OCI-M2 (cell line): ENCODE measurements at regions not wholly inside any gene's neighbourhood (a gene's known extent, or its start where the extent isn't known, plus 50 kb on each side); places are given as distances from the start of the nearest gene placed in this dataset.
"Not testable (repeated sequence)": the region's sequence is repeated elsewhere in the genome, so short reads cannot be mapped to it uniquely, and the experiment has no call there.

Experiments used
- DNase-seq: peaks from one replicate; lab custom pipeline; 2025; ENCODE audit not compliant: unreplicated experiment; lab: John Stamatoyannopoulos, UW

GRCh38 chr13:70534466-70534865 lies 426.2 kb upstream of the KLHL1 start:
- no peak for DNase-seq

DNA sequence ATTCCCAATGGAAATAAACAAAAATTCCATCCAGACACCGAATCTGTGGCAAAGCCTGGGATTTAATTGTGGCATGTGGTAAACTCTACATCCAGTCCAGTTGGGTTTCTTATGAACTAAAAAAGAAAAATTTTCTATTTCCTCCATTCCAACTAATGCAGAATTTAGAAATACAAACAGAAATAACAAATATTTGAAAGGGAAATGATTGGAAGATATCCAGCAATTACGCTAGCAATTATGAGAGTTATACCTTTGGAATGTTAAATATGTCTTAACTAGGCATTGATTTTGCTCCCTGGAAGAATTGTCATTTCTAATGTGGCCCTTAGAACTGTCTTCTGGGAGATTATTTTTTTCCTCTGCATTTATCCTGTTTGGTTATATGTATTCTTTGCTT lies 421.4 kb upstream of the KLHL1 start:
- DNase-seq = no peak

- DNase-seq = no peak
Measured at GRCh38 chr13:70527599-70527998, 419.3 kb upstream of the KLHL1 start.

DNA sequence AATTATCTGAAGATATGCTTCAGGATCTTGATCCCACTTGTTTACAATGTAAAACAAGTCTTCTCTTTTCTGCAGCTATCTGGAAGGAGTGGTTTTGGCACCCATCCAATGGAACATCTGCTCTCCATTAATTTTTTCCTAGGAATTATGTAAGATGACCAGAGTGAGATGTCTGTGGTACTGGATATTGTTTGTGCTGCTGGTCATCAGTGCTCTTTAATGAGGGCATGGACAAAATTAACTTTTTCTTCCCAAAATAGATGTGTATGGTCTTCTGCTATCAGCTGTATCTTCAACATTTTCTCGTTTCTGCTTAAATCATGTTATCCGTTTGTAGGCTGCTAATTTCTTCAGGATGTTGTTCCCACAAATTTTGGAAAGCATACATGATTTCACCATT lies 415.4 kb upstream of the KLHL1 start:
- no peak for DNase-seq

DNA sequence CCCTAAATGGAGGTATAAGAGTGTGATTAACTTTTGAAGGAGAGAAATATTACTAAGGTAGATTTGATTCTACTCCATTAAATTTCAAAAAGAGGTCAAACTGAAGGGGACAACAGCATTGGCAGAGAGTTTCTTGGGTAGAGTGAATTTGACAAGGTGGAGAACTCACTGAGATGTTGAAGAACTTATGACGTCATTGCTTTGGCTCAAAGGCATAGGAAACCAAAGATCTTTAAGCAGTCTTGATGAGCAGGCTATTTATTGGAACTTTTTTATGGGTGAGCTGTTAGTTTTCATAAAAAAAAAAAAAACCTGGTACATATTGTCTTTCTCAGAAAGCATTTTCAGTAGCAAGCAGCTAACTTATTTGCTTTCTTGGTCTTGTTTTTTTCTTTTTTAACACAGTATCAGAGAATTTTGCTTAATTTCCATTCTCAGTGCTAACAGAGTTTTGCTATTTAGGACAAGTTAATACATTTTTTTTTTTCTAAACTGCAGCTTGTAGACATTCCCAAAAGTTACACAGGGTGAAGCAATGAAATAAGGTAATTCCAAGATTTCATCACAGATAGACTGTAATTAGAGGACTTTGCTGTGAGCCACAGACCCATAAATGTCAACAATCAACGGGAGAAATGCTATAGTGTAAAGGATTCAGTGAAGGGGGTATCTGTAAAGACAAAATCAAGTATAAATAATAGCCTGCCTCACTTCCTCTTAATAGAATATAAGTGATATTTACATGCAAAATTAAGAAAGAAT lies 412.2 kb upstream of the KLHL1 start:
- DNase-seq = no peak

DNA sequence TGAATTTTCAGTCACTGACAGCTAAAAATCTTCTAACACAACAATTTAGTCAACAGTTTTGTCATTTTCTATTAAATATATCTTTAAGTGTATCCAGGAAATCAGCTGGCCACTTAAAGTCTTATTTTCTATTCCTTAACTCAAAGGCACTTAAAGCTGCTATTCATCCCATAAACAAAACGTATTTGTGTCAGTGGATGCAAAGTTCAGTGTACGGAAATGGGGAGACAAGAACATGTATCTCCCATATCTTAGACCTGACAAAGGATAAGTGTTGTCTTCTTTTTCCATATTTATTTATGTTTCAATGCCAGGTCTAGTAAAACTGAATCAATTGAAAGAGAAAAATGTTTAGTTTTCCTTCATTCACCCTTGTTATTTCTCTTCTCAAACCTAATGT lies 409.8 kb upstream of the KLHL1 start:
- no peak for DNase-seq

DNA sequence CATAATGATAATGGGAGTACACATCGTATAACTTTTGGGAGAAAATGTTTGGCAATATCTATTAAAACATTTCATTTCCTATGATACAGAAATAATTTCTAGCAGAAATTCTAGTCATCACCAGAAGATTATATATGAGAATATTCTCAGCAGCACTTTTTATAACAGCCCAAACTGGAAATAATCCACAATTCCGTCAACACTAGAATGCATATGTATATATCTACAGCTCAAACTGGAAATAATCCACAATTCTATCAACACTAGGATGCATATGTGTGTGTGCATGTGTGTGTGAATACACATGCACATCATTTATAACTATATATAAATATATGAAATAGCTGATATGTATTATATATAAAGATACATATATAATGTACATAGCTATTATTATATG lies 408.0 kb upstream of the KLHL1 start:
- no peak for DNase-seq

GRCh38 chr13:70511861-70512417 lies 403.7 kb upstream of the KLHL1 start:
- not testable (repeated sequence) for DNase-seq

GRCh38 chr13:70505809-70506208 lies 397.6 kb upstream of the KLHL1 start:
- no peak for DNase-seq

GRCh38 chr13:70502944-70503343 lies 394.7 kb upstream of the KLHL1 start:
- no peak for DNase-seq

GRCh38 chr13:70490320-70490935 lies 382.2 kb upstream of the KLHL1 start:
- no peak for DNase-seq

DNA sequence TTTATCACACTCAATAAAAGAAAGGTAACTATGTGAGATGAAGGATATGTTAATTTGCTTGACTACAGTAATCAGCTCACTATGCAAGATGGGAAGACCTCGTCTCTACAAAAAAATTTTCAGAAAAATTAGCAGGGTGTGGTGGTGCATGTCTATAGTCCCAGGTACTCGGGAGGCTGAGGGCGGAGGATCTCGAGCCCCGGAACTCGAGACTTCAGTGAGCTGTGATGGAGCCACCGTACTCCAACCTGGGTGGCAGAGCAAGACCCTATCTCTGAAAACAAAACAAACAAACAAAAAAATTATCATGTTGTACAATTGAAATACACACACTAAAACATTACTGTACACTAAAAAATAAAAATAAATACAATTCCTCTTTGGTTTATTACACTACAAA lies 376.7 kb upstream of the KLHL1 start:
- DNase-seq = no peak

DNA sequence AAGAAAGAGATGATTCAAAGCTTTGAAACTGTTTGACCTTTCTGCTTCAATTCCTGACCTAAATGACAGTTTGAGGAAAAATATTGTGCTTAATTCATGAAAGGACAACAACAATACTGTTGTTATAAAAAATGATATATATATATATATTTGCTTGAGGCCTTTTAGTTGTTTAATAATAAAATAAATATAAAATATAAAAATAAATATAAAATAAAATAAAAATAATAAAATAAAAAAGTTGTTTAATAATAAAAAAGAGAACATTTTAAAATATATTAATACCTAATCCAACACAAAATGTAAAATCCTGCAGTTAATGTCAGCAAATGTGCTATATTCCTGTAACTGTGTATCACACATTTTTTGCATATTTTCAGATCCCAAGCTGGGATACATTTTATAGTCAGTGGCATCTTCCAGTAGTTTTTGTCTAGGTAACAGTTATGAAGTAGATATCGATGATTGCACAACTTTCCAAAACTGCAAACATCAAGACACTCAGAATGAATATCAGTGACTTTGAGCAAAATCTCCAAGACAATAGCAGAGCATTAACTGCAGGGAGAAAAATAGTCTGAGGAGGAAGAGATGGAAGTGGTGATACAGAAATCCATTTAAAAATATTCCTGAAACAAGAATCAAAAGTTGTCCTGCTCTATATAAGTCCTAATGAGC lies 375.5 kb upstream of the KLHL1 start:
- DNase-seq = no peak

DNA sequence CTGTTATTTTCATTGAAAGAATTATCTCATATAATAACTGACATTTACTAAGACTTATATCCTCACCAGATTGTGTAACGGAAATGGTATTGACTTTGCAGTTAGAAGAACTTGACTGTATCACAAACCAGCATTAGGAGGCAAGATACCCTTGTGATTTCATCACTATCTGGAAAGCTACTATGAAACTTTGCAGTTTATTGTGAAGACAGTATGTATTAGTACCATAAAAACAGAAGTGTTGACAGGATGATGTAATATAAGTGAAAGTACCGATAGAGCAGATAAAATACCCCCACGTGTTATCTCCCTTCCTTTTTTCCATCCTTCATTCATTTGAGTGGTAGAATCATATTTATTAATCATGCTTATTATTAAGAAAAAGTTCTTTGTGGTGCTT lies 365.7 kb upstream of the KLHL1 start:
- no peak for DNase-seq

DNA sequence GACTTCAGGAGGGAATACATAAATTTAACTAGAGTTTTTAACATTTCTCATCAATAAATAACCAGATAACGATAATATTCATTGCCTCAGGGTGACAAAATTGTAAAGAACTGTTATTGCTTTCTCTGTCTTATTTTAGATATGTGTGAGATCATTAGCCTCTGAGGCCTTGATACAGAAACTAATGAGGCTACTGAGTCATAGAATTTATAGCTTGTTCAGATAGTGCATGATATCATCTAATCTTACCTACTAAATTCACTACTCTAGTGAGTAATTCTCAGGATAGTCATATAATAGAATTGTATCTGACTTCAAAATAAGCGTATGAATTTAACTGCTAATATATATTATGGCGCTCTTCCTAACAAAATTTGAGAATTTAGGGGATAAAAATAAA lies 360.8 kb upstream of the KLHL1 start:
- DNase-seq = no peak

DNA sequence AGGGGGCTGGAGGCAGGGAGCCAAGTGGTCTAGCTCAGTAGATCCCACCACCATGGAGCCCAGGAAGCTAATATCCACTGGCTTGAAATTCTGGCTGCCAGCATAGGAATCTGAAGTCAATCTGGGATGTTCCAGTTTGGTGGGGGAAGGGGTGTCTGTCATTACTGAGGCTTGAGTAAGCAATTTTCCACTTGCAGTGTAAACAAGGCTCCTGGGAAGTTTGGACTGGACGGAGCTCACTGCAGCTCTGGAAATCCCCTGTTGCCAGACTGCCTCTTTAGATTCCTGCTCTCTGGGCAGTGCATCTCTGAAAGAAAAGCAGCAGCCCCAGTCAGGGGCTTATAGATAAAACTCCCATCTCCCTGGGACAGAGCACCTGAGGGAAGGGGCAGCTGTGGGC lies 349.2 kb upstream of the KLHL1 start:
- no peak for DNase-seq

DNA sequence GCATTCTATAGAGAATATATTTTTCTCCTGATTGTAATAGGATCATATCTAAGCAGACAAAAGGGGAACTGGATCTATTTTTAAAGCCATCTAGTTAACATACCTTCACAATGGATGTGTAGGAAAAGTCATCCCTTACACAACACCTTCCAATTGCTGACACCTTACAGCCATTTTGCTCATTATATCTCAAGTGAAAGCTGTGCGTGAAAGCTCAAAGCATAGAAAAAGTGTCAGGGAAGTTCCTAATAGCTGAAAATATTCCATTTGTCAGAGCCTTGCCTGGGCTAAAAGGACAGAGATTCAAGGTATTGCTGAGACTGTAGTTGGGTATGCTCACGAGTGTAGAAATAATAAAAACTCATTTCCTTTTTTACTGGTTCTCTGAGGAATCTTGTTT lies 340.6 kb upstream of the KLHL1 start:
- DNase-seq = no peak

GRCh38 chr13:70432276-70432805 lies 324.1 kb upstream of the KLHL1 start:
- no peak for DNase-seq

DNA sequence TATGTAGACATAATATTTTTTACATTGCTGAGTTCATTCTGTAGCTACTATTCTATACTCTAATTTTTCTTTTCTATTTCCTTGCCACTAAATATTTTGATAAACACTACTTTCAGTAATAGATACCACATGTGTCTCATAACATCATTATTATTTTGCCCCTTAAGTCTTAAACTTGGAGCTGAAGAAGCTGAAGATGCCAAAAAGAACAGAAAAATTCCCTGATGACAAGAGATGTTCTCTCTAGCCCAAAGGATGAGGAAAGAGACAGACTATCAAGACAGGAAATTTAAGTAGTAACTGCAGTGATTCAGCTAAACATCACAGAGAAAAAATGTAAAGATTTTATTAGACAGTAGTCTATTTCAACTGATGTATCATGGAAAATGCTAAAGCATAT lies 322.0 kb upstream of the KLHL1 start:
- DNase-seq = no peak

DNA sequence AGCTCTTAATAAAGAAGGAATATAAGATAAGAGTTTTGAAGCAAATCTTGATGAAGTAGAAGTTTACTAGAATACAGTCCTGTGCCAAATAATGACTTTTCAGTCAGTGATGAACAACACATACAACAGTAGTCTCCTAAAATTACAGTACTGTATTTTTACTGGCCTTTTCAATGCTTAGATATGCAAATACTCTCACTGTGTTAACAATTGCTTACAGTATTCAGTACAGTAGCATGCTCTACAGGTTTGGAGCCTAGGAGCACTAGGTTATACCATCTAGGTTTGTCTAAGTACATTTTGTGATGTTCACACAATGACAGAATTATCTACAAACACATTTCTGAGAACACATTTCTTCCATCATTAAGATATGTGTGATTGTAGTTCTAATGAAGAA lies 316.7 kb upstream of the KLHL1 start:
- DNase-seq = no peak

DNA sequence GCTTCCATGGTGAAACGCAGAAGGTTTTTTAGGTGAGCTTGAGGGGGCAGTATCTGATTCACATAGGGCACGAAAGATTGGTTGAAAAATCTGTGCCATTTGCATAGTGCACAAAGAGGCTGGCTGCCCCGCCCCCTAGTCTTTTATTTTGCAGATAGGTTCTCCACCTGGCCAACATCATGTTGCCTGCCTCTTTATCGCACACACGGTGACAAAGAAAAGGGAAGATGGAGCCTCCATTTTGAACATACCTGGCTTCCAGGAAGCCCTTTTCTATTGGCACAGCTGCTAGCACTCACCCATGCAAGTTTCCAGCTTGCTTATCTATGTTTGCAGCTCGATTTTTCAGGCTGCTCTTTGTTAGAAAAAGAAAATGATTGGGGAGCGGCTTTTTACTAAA lies 316.2 kb upstream of the KLHL1 start:
- DNase-seq = no peak

DNA sequence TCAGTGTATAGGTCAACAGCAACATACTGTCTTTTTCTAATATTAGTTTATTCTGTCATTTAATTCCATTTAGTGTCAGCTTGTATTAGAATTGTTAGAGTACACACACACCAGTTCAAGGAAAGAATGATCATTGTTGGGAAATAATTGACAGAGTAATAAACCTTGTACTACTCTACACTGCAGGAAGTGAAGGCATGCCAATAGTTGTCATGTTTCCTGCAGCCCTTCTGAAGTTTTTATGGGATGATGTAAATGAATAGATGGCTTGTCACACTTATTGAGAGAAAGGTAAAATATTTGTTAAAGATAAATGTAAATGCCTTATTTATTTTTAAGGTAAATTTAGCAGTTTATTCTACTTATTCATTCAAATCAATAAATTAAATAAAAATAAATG lies 306.9 kb upstream of the KLHL1 start:
- DNase-seq = no peak
